GM21423 (cell line): ENCODE measurements at regions not wholly inside any gene's neighbourhood (a gene's known extent, or its start where the extent isn't known, plus 50 kb on each side); places are given as distances from the start of the nearest gene placed in this dataset.

Experiments used
- ATAC-seq: cut with Tn5 transposase; IDR thresholded peaks from one replicate; pipeline ENCODE4 v1.9.1; 2021; ENCODE audit warnings: mild to moderate bottlenecking, moderate library complexity; ENCODE audit not compliant: unreplicated experiment

DNA sequence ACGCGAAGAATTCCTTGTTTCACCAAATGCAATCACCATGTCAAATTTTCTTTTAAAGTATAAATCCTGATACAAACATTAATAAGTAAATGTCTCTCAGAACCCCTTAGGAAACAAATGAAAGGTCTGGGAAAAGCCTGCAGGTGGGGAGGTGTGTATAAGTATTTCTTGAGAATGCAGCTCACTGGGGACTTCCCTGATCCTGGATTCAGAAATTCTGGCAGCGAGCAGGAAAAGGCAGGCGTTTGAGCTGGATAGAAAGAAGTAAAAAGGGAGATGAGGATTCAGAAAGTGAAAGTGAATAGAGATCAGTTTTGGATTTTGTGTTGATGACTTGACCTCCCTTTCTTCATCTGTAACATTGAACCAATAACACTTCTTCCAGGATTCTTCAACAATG, 68.3 kb upstream of the CTSC start:
- no peak for ATAC-seq

DNA sequence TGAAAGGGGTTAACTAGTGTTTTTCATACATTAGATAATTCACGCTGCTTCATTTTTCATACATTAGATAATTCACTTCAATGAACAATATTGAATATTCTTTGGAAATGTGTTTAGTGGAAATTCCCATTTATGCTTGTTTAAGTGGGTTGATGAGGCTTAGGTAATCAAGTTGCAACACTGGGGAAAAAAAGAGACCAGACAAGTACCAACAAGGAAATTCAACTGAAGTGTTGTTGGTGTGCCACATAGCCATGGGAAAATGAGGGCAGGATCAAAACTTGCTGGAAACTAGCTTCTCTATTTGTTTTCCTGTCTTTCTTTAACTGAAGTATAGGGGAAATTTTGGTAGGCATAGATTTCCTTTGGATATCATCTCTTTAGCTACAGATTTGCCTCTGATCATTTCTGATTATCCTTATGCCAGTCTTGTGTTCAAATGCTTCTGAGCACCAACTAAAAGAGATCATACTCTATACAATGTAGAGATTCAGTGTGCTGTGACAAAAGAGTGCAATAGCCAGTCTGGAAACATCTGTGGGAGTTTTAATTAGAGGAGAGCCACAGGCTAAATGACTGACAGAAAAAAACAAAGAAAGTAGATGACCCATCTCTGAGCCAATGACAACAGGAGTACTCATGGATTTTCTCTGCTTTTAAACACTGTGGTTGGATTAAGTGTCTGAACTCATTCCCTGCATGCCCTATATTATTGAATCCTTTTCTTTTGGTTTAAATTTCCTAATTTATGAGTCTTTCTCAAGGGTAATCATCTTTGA, 67.6 kb upstream of the CTSC start:
- ATAC-seq, result no peak

DNA sequence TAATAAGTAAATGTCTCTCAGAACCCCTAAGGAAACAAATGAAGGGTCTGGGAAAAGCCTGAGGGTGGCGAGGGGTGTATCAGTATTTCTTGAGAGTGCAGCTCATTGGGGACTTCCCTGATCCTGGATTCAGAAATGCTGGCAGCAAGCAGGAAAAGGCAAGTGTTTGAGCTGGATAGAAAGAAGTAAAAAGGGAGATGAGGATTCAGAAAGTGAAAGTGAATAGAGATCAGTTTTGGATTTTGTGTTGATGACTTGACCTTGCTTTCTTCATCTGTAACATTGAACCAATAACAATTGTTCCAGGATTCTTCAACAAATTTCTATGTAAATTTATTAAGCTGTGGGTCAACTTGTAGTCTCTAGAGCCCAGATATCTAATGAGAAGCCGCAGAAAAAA, 66.9 kb upstream of the CTSC start:
- ATAC-seq, result no peak

DNA sequence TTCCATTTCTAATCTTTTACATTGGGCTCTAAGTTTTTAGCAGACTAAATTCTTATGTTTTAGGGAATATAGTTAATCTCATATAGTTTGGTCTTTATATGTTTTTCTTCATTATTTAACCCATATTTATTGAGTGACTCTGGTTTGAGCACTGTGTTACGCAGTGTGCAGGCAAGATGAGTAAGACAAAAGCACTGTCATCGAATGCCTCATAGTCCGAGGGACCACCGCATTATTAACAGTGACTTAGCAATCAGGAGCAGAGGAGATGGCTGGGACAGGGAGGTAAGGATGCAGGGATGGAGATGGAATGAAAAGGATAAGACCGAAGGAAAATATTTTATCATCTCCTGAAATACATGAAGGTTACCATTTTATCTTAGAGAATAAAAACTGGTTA, 65.2 kb upstream of the CTSC start:
- no peak for ATAC-seq

DNA sequence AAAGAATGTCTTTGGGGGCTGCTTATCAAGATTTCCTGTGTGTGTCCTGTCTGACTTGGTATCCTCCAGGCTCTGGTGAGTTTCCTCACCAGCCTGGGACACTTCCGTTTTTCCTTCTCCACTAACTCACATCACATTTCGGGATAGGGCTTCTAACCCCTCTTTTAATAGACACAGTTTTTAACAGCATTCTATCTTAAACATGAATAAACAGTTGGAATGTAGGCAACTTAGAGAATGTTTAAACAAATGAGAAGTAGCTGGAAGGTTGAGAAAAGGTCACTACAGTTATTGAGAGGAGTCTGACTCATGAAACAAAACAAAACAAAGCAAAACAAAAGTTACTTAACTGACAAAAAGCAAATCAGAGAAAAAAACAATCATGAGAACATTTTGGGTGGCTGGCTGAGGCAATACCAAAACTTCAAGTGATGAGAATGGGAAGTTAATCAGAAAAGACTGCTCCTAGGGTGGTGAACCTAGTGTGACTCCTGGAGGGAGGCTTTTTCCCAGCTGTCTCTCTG, 64.7 kb upstream of the CTSC start:
- no peak for ATAC-seq

DNA sequence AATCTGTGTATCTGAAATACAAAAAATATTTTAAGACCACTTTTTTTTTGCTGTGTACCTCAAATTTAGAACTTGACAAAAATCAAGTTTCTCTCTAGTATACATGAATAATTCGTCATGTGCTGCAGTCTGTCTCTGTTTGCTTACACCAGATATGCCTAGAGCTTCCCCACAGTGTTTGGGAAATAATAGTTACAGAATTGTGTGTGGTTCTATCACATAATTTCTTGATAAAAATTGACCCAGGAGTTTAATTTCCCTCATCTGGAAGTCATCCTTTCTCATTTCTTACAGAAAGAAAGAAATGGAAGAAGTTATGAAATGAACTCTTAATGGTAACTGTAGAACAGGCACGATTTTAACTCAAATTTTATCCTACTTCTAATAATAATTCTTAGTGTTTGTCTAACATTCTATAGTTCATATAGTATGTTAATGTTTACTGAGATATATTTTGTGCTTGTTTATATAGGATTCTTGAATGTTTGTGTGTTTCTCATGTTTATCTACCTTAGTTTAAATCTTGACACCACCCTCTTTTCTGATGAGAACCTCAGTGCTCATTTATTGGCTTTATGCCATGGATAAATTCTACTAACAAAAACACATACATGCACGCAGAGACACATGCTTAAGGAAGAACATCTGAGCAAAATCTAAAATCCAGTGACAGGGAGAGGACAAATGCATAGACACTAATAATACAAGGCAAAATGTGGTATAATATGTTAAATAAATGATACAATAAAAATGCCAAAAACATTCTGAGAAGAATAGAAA, 61.4 kb upstream of the CTSC start:
- ATAC-seq, result no peak

DNA sequence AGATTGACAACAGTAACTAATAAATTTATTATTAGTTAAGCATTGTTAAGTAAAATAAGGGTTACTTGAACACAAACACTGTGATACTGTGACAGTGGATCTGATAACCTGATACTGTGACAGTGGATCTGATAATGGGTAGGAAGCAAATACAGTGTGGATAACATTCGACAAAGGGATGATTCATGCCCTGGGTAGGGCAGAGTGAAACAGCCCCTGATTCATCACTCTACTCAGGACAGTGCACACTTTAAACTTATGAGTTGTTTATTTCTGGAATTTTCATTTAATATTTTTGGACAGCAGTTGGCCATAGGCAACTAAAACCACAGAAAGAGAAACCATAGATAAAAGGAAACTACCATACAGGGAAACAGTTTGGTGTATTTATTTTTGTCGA, 60.8 kb upstream of the CTSC start:
- no peak for ATAC-seq

DNA sequence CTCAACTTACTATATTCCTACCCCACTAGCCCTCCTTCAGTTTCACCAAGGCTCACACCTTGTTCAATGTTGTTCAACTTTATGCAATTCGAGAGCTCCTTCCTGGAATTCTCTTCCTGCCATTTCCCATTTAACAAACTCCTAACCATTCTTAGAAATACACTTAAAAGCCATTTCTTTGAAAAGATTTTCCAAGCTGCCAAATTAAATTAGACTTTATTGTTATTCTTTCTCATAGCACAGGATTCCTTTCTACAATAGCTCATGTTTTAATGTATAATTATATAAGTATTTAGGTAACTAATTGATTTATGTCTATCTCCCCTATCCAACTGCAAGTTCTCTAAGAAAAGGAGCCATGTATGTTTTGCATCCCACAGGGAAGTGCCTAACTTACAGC, 52.7 kb upstream of the CTSC start:
- no peak for ATAC-seq

DNA sequence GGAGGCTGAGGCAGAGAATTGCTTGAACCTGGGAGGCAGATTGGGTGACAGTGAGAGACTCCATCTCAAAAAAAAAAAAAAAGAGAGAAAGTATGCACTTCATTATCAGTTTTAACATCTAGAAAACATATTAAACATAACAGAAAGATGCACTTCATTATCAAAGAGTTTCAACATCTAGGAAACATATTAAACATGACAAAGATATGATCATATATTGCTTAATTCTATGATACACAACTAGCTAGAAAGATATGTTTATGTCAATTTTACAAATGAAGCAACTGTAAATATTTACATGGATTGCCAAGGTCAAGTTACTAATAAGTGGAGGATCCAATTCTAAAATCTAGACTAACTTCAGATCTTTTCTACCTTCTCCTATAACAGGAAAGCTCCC, 50.4 kb upstream of the CTSC start:
- no peak for ATAC-seq
